Choroid plexus epithelial cell (primary cell): ENCODE measurements at regions not wholly inside any gene's neighbourhood (a gene's known extent, or its start where the extent isn't known, plus 50 kb on each side); places are given as distances from the start of the nearest gene placed in this dataset.
"Not testable (repeated sequence)": the region's sequence is repeated elsewhere in the genome, so short reads cannot be mapped to it uniquely, and the experiment has no call there.

Experiments
- DNase-seq: peaks from one replicate; pipeline ENCODE4 v3.0.0-alpha.2; 2010; ENCODE audit warnings: low read depth
- H3K4me3 ChIP-seq: 2 replicates; pipeline ENCODE4 v1.5.1; 2011; ENCODE audit warnings: low read depth, mild to moderate bottlenecking, control low read depth, low read length, moderate library complexity
- CTCF ChIP-seq: conservative IDR thresholded peaks from 2 replicates; pipeline ENCODE4 v1.5.1; 2011; ENCODE audit warnings: low read depth, mild to moderate bottlenecking, control low read depth, inconsistent platforms, low read length, moderate library complexity

DNA sequence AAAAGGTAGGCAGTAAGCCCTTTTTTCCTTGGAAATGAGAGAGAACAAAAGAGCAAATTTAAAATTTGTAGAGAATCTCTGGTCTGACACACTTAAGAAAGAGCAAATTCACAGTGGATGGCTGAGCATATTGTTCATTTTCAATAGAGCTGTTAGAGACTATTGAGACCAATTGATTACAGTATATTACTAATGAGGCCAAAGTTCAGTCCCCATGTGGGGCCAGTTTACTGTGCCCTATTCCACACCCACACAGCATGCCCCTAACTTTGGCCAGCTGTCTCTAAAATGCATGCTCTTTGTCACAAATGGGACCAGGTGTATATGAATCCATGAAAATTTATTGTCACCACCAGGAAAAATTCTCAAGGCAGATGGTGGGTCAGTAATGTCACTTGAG is 470.5 kb downstream of the PCDH7 start:
- H3K4me3 ChIP-seq = no peak overlapping the region
- no peak for DNase-seq
- no peak for TF ChIP-seq CTCF

- no peak for TF ChIP-seq CTCF
- H3K4me3 ChIP-seq = no peak overlapping the region
- DNase-seq = peak; percentile 2
Measured at GRCh38 chr4:31192341-31192740, 472.2 kb downstream of the PCDH7 start.

DNA sequence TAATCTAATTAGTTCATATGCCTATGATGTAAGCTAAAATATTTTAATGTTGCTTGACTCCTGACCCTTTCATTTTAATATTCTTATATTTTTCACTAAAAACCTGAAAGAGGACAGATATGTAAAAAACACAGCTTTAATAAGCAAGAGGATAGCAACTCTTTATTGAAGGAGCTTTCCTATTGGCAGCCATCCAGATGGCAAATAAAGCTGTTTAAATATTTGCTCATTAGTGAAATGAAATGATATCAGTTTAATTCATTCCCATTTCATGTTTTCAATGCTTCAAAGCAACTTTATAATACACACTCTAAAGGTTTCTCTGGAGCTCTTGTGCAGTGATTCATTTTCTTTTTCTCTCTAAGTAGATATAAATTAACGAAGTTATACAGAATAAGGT is 473.4 kb downstream of the PCDH7 start:
- no peak for DNase-seq
- no peak overlapping the region for H3K4me3 ChIP-seq
- no peak for TF ChIP-seq CTCF

DNA sequence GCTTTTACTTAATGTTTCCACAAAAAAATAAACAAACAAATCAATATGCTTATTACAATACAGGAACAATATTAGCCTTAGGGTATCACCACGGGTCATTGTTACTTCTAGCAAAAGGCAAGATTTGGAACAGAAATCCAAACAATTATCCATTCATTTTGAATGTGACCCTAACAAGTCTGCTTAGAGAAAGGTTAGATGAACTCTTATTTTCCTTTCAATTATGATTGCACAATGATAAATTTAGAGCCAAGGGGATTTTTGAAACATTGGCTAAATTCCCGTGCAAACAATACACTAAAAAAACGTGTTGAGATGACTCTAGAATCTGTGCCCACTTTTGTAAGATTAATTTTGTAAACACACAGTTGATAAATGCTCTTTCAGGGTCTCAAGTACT is 474.7 kb downstream of the PCDH7 start:
- no peak for TF ChIP-seq CTCF
- no peak overlapping the region for H3K4me3 ChIP-seq
- DNase-seq = peak; percentile 22

GRCh38 chr4:31199644-31200043 is 479.5 kb downstream of the PCDH7 start:
- H3K4me3 ChIP-seq = no peak overlapping the region
- TF ChIP-seq CTCF = no peak
- DNase-seq = no peak

DNA sequence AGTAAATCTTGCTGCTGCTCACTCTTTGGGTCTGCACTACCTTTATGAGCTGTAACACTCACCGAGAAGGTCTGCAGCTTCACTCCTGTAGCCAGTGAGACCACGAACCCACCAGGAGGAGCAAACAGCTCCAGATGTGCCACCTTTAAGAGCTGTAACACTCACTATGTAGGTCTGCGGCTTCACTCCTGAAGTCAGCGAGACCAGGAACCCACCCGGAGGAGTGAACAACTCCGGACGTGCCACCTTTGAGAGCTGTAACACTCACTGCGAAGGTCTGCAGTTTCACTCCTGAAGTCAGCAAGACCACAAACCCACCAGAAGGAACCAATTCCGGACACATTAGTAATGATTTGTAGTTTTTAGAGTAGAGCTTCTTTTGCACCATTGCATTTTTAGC is 481.9 kb downstream of the PCDH7 start:
- not testable (repeated sequence) for H3K4me3 ChIP-seq, DNase-seq

- no peak for TF ChIP-seq CTCF
- no peak for DNase-seq
Measured at GRCh38 chr4:31204874-31205273, 484.7 kb downstream of the PCDH7 start.

DNA sequence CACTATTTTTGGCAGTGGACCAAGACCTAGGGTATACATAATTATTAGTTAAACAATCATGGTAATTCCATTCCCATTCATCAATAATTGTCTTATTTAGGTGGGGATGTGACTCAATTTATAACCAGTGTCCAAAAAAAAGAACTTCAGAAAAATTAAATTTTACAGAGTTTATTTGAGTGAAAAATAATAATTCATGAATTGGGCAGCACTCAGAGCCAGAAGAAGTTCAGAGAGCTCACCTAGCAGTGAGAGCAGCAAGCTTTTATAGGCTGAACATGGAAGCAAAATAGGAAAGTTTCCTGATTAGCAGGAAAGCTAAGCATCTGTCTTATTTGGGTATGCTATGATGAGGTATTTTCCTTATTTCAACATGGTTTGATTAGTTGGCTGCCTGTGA is 500.8 kb downstream of the PCDH7 start:
- DNase-seq = no peak
- H3K4me3 ChIP-seq = no peak overlapping the region
- TF ChIP-seq CTCF = no peak

More at GRCh38 chr4:31204874-31205273, 484.7 kb downstream of the PCDH7 start:
- no peak overlapping the region for H3K4me3 ChIP-seq
